Ishikawa (cell line): ENCODE measurements at regions not wholly inside any gene's neighbourhood (a gene's known extent, or its start where the extent isn't known, plus 50 kb on each side); places are given as distances from the start of the nearest gene placed in this dataset.

ENCODE experiments used
- CEBPB ChIP-seq: IDR thresholded peaks from 2 replicates; pipeline ENCODE4 v1.6.1; 2012
- CREB1 ChIP-seq: IDR thresholded peaks from 2 replicates; pipeline ENCODE4 v1.6.1; 2012; ENCODE audit warnings: low read depth
- EGR1 ChIP-seq: IDR thresholded peaks from 2 replicates; pipeline ENCODE4 v1.6.1; 2012
- EP300 ChIP-seq: IDR thresholded peaks from 2 replicates; pipeline ENCODE4 v1.6.1; 2012; ENCODE audit warnings: borderline replicate concordance
- FOXM1 ChIP-seq: IDR thresholded peaks from 2 replicates; pipeline ENCODE4 v1.6.1; 2012; ENCODE audit warnings: low read depth, borderline replicate concordance
- NFIC ChIP-seq: IDR thresholded peaks from 2 replicates; pipeline ENCODE4 v1.6.1; 2012
- RAD21 ChIP-seq: IDR thresholded peaks from 2 replicates; pipeline ENCODE4 v1.6.1; 2012; ENCODE audit warnings: low read depth
- TAF1 ChIP-seq: IDR thresholded peaks from 2 replicates; pipeline ENCODE4 v1.6.1; 2012; ENCODE audit warnings: low read depth, mild to moderate bottlenecking
- TCF12 ChIP-seq: IDR thresholded peaks from 2 replicates; pipeline ENCODE4 v1.6.1; 2012; ENCODE audit warnings: low read depth
- TEAD4 ChIP-seq: IDR thresholded peaks from 2 replicates; pipeline ENCODE4 v1.6.1; 2012
- YY1 ChIP-seq: IDR thresholded peaks from 2 replicates; pipeline ENCODE4 v1.6.1; 2012; ENCODE audit warnings: low read depth
- ZBTB7A ChIP-seq: IDR thresholded peaks from 2 replicates; pipeline ENCODE4 v1.6.1; 2012; ENCODE audit warnings: low read depth
- TF ChIP-seq, protein P1 (sequence below): IDR thresholded peaks from 2 replicates; pipeline ENCODE4 v1.6.1; 2012
- TF ChIP-seq, protein P2 (sequence below): IDR thresholded peaks from 2 replicates; pipeline ENCODE4 v1.6.1; 2012; ENCODE audit warnings: low read depth, mild to moderate bottlenecking
- TF ChIP-seq, protein P3 (sequence below): IDR thresholded peaks from 2 replicates; pipeline ENCODE4 v1.6.1; 2012

DNA sequence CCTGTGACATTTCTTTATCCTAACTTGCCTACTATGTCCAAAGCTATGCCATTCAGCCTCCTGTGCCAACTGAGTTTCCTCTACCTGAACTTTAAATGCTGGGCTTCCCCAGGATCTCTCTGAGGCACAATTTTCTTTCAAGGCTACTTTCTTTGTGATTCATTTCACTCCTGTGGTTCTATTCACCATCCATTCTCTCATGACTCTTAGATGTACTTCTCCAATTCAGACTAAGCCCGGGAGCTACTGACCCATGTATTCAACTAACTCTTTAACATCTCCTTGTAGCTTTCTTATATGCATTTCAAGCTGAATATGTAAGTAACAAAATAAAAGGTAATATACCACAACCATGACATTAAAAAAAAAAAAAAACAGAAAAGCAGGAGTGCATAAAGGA, 738.9 kb upstream of the USP15 start:
- no peak for TF ChIP-seq EGR1
- no peak for TF ChIP-seq CREB1
- TF ChIP-seq, protein P1, sequence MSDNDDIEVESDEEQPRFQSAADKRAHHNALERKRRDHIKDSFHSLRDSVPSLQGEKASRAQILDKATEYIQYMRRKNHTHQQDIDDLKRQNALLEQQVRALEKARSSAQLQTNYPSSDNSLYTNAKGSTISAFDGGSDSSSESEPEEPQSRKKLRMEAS = no peak
- TF ChIP-seq, protein P2, sequence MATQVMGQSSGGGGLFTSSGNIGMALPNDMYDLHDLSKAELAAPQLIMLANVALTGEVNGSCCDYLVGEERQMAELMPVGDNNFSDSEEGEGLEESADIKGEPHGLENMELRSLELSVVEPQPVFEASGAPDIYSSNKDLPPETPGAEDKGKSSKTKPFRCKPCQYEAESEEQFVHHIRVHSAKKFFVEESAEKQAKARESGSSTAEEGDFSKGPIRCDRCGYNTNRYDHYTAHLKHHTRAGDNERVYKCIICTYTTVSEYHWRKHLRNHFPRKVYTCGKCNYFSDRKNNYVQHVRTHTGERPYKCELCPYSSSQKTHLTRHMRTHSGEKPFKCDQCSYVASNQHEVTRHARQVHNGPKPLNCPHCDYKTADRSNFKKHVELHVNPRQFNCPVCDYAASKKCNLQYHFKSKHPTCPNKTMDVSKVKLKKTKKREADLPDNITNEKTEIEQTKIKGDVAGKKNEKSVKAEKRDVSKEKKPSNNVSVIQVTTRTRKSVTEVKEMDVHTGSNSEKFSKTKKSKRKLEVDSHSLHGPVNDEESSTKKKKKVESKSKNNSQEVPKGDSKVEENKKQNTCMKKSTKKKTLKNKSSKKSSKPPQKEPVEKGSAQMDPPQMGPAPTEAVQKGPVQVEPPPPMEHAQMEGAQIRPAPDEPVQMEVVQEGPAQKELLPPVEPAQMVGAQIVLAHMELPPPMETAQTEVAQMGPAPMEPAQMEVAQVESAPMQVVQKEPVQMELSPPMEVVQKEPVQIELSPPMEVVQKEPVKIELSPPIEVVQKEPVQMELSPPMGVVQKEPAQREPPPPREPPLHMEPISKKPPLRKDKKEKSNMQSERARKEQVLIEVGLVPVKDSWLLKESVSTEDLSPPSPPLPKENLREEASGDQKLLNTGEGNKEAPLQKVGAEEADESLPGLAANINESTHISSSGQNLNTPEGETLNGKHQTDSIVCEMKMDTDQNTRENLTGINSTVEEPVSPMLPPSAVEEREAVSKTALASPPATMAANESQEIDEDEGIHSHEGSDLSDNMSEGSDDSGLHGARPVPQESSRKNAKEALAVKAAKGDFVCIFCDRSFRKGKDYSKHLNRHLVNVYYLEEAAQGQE = no peak
- TF ChIP-seq YY1 = no peak
- no peak for TF ChIP-seq TCF12
- no peak for TF ChIP-seq EP300
- TF ChIP-seq, protein P3, sequence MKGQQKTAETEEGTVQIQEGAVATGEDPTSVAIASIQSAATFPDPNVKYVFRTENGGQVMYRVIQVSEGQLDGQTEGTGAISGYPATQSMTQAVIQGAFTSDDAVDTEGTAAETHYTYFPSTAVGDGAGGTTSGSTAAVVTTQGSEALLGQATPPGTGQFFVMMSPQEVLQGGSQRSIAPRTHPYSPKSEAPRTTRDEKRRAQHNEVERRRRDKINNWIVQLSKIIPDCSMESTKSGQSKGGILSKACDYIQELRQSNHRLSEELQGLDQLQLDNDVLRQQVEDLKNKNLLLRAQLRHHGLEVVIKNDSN = no peak
- no peak for TF ChIP-seq NFIC
- TF ChIP-seq CEBPB = no peak
- no peak for TF ChIP-seq TEAD4
- TF ChIP-seq FOXM1 = no peak
- TF ChIP-seq ZBTB7A = no peak
- TF ChIP-seq RAD21 = no peak
- TF ChIP-seq TAF1 = no peak

DNA sequence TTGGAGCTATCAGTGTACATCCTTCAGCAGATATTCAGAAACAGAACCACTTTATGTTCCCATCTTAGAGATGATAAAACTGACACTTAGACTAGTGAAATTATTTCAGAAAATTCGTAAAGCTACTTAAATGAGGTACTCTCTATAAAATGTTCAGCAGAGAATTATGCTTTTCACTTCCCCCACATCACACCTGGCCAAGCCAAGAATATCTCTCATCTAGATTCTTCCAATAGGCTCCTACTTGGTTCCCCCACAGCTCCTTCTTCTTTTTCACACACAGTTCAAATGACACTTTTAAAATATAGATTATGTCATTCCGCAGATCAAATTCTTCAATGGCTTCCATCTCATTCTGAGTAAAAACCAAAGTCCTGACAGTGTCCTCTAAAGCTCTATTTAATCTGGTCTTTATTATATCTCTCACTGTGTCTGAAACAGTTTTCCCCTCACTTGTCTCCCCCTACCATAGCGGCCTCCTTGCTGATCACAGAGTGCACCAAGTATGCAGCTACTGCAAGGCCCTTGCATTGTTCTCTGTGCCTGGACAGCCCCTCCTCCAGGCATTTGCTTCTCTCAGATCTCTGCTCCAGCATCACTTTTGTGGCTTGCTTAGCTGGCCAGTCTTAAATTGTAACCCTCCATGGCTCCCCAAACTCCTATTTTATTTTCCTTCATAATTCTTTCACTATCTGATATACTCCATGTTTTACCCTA, 736.8 kb upstream of the USP15 start:
- TF ChIP-seq FOXM1 = no peak
- TF ChIP-seq YY1 = no peak
- no peak for TF ChIP-seq EGR1
- no peak for TF ChIP-seq TEAD4
- TF ChIP-seq RAD21 = no peak
- no peak for TF ChIP-seq CEBPB
- TF ChIP-seq TAF1 = no peak
- TF ChIP-seq, protein P3 = no peak
- TF ChIP-seq CREB1 = no peak
- no peak for TF ChIP-seq NFIC
- TF ChIP-seq ZBTB7A = no peak

DNA sequence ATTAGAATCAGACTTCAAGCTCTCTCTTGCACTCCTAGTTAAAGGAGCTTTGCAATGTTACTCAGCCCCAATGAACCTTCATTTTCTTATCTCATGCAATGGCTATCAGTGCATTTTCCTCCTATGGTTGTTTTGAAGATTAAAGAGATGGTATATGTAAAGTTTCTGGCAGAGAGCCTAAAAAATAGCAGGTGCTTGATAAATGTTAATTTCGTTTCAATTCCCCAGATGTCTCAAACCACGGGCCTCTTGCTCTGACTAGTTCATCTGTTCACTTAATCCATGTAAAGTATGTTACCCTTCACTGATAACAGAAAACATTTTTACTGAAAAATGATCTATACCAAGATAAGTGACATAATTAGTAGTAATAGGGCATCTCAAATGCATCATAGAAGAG, 735.4 kb upstream of the USP15 start:
- TF ChIP-seq, protein P2 = no peak
- TF ChIP-seq CEBPB (no peak), TEAD4 (no peak), TAF1 (no peak), RAD21 (no peak), EP300 (no peak), NFIC (no peak), EGR1 (no peak), YY1 (no peak), FOXM1 (no peak), CREB1 (no peak), TCF12 (no peak), ZBTB7A (no peak)
- TF ChIP-seq, protein P1 = no peak
- TF ChIP-seq, protein P3 = no peak

DNA sequence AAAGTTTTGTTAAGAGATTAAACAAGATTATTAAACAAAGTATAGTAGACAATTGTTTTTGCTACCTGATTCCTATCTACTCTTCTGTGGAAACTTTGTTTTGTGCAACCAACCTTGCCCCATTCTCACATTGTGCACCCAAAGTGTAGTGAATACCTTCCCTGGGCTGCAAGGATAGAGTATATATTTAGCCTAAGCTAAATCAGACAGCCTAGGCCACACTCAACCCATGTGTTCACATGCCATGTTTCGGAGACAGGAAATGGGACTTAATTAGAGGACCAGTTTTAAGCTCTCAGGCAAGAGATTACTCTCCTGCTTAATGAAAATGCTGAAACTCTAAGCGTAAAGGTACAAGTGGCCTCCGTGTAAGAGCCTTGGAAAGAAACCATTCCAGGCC, 734.9 kb upstream of the USP15 start:
- TF ChIP-seq RAD21 (no peak), ZBTB7A (no peak)

DNA sequence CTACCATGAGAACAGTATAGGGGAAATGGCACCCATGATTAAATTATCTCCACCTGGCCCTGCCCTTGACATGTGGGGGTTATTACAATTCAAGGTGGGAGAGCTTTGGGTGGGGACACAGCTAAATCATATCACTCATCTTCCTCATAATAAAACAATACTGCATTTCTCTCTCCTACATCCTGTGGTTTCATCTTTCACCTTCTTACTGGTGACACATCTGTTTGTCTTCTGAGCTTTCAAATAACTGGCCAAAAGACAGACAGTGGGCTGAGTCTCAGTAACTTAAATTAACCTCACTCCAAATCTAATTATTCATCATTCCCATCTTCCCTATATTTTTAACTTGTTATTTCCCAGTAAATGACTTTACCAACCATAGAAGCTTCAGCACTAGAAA, 729.7 kb upstream of the USP15 start:
- TF ChIP-seq TCF12 (no peak), RAD21 (no peak), CEBPB (no peak), FOXM1 (no peak), ZBTB7A (no peak), CREB1 (no peak), EGR1 (no peak), EP300 (no peak), YY1 (no peak), TAF1 (no peak), TEAD4 (no peak)
- TF ChIP-seq, protein P1 = no peak
- TF ChIP-seq, protein P3 = no peak
- TF ChIP-seq, protein P2 = no peak
